NCI-H69 (cell line): ENCODE measurements at regions not wholly inside any gene's neighbourhood (a gene's known extent, or its start where the extent isn't known, plus 50 kb on each side); places are given as distances from the start of the nearest gene placed in this dataset.

Experiments
- DNase-seq: peaks from one replicate; lab custom pipeline; 2025; lab: John Stamatoyannopoulos, UW

DNA sequence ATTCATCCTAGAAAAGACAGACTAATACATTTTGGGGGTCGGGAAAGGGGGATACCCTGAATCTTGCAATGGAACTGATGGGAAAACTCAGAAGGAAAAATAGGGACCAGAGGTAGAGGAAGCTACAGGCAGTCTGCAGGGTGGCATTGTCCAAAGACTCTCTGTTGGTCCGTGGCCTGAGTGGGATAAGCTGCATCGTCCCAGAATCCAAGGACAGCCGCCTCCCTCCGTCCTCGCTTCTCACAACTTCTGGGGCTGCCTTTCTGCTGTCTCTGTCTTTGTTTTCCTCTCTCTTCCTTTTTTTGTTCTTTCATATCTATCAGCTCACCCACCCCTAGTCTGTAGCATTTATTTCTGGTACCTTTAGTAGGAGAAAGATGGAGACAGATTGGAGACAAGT is 1052.6 kb upstream of the RBFOX1 start:
- DNase-seq: no peak

DNA sequence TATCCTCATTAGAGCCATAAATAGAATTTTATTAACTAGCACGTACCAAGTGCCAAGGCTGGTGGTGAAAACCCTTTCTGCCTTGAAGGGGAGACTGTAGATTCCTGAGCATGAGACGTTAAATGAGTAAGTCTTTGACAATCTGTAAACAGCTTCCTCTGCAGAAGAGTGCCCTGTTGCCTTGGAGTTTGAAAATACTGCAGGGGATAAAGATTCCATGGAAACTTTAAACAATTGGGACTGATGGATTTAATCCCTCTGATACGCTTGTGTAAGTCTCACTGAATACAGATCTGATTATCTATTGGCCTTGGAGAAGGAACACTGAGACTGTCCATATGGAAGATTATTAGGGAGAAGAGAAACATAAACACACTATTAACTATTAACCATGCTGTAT is 1053.4 kb upstream of the RBFOX1 start:
- no peak for DNase-seq

DNA sequence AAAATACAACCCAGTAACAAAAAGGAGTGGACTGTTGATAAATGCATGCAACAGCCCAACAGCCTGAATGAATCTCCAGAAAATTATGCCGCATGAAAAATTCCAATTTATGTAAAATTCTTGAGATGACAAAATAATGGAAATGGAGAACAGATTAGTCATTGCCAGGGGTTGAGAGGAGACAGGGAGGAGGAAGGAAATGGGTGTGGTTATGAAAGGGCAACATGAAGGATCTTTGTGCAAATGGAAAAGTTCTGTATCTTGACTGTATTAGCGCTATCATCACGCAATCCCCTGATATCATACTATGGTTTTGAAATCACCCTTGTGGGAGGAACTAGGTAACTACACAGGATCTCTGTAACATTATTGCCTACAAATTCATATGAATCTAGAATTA is 1058.3 kb upstream of the RBFOX1 start:
- DNase-seq: no peak

DNA sequence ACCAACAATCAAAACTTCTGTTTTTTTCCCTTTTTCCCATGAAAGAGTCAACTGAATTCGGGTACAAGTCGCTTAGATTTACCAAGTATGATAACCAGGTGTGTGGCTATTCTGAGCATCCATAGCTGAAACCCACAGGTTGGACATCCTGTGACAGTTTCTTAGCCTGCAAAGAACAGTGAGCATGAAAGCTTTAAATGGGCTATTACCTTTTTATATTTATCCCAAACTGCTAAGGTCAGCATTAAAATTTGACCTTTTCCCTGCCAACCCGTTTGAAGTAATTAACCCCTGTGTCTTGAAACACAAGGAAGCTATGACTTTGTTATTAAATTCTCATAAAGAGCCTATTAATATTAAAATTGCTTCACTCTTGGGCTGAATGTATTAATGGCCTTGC is 1065.0 kb upstream of the RBFOX1 start:
- no peak for DNase-seq

DNA sequence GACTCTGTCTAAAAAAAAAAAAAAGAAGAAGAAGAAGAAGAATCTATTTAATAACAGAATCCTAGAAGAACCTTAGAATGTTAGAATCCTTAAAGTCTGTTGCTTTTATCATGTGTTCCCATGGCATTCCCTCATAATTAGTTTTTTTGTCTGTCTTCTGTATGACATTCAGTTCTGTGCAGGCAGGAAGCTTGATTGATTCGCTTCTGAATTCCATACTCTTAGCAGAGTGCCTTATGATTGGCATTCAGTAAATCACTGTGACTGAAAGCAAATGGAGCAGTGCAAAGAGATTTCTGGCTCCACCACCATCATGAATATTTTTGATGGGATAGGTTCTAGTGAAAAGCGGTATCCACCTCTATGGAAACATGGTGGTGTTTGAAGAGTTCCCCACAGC is 1065.9 kb upstream of the RBFOX1 start:
- DNase-seq: no peak

DNA sequence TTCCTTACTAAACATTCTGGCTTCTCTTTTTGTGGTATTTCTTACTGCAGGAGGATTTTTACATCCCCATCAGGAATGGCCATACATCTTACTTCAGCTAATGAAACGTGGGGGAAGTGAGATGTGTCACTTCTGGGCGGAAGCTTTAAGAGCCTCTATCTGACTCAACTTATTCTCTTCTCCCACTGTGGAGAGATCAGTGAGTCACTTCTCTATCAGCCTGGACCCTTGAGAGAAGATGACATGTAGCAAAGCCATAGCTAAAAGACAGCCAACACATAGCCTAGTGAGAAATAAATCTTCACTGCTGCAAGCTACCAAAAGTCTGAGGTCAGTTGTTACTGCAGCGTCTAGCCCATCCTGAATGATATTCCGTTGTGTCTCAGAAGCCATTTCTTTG is 1066.7 kb upstream of the RBFOX1 start:
- DNase-seq: no peak

DNA sequence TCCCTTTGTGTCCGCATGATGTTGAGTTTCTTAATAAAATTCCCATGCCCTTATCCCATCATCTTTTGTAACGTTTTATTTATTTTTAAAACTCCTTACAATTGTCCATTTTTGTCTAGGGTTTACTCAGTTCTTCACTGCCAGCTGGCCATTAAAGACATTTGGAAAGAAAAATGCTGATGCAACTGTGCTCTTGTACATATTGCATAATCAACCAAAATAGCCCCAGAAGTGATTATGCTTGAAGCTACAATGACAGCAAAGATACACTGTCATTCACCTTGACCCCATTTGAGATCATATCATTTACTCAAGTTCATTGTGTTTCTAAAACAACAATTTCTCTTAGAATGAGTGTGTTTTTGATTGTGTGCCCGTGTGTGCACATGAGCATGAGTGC is 1074.6 kb upstream of the RBFOX1 start:
- no peak for DNase-seq

DNA sequence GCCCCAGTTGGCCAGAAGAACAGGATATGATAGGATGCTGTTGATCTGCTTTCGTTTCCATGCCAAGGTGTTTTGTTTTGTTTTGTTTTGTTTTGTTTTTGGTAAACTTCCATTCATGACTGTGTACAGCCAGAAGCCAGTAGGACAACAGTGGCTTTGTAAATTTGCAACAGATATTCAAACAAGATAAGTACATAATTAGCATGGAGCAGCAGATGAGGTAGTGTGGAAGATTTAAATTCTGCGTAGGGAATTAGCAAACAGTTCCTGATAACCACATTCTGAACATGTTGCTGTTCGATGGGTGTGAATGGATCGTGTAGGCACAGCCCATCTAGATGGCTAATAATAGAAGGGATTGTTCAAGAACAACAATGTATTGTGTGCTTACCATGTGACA is 1080.1 kb upstream of the RBFOX1 start:
- DNase-seq: no peak

DNA sequence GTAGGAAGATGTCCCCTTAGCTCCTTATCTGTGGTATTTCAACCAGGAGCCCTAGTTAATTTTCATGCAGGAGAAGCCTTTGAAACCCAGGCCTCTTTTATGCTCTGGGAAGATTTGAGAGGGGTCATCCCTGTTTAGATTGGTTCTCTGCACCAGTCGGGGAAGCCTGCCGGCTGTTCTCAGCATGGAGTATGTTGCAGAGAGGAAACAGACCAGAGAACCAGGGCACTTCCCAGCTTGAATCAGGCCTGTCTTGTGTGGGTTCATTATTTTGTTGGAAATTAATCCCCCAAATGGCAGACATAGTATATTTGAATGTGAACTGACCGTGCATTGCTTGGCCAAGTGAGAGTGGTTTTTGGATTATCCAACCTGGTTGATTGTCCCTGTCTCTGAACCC is 1082.1 kb upstream of the RBFOX1 start:
- DNase-seq: no peak

DNA sequence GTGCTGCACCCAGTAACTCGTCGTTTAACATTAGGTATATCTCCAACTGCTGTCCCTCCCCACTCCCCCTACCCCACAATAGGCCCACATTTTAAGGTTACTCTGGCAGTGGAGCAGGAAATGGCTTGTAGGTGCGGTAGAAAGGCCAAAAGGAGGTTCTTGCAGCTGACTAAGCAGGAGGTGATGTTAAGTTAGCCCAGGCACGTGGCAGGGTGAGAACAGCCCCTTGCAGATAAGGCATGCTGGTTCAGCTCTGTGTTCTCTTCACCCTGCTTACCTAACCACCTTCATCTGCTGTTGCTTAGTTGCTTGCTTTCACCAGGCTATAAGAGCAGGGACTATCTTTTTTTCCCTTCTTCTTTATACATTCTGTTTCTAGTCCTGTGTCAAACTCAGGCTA is 1082.8 kb upstream of the RBFOX1 start:
- DNase-seq: no peak

DNA sequence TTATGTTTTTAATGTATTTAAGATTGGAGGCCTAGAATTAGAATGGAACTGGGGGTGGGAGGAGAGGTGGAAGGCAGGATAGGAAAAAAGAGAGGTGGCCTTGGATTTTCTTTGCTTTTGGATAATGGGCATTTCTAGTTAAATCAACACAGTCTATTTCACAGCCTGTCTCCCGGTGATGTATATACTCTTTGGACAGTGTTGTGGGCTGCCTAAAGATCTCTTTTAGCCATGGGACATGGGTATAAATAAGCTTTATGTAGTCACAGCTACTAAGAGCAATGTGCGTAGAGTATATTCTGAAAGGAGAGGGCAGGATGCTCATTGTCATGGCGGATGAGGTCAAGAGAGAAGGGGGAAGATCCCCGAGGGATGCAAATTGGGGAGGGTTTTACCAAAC is 1084.4 kb upstream of the RBFOX1 start:
- DNase-seq: no peak

DNA sequence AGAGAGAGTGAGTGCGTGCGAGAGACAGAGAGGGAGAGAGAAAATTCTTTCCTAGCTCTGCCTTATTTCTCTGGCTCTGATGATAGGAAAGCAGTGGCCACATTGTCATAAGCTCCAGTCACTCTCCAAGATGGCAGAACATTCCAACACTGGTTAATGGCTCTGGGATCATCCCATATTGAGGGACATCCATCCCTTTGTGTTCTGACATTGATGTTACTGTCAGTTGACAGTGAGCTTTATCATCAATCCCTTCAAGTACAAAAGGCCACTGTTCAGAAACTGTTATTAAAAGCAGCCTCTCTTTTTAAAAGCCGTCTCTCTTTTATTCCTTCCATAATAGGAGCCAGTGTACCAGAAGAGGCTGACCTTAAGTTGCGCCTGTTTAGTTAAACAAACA is 1084.9 kb upstream of the RBFOX1 start:
- DNase-seq: no peak

DNA sequence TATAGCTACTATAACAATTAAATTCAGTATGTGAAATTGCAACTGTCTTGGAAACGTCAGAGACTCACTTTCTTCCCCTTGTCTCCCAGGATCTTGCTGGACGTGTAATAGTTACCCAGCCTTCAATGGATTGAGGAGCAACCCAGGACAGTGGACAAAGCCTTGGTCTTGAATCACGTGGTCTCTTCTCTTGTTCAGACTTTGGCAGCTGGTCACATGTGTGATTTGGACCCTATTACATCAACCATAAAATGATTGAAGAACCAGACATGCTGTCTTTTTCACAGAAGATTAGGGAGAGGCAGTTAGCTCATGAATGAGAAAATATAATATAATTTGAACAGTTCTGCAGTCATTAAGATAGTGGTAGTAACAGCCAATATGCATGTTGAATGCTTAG is 1085.5 kb upstream of the RBFOX1 start:
- DNase-seq: no peak

DNA sequence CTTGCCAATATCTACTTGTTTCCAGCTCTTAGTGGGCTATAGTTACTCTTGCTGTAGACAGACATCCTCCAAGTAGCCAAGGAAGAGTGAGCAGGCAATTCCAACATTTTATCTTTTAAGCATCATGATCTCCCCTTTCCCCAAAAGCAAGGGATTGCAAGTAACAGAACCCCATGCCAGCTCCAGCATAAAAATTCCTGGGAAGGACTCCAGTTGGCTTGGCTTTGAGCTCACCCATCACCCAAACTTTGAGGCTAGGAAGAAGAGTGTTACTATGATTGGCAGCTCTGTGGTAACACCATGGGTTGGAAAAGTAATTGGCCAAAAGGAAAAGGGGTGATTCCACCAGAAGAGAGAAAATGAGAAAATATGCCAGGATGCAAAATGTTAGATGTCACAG is 1086.4 kb upstream of the RBFOX1 start:
- no peak for DNase-seq

DNA sequence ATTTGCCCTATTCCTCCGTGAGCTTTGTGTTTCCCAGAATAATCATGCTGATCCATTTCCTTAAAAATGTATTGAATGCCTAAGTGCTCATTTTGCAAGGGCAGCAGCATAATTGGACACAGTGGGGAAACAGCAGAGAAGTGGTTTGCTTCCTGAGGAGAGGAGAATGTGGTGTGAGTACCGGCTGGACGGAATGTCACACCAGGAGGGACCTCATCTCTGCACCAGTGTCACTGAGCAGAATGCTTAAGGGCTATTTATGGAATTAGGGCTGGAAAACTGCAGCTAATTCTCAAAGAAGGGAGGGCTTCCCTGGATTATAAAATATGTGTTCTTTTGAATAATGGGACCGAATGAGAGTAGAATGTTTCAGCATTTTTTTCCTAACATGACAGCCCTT is 1100.6 kb upstream of the RBFOX1 start:
- DNase-seq: no peak

DNA sequence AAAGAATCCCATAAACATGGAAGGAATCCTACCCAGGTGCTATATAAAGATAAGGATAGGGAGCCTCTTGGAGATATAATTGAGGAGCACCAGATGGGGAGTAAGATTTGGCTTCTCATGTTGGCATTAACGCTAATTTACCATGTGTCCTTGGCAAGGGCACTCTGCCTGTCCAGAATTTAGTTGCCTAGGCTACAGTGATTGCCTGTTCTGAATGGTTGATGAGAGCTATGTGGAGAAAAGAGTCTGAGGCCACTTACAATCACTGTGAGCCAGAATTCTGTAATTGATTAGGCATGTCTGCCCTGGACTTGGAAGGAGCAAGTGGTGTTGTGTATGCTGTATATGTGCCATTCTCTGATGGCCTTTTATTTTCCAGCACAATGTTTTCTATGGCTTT is 1101.2 kb upstream of the RBFOX1 start:
- no peak for DNase-seq

DNA sequence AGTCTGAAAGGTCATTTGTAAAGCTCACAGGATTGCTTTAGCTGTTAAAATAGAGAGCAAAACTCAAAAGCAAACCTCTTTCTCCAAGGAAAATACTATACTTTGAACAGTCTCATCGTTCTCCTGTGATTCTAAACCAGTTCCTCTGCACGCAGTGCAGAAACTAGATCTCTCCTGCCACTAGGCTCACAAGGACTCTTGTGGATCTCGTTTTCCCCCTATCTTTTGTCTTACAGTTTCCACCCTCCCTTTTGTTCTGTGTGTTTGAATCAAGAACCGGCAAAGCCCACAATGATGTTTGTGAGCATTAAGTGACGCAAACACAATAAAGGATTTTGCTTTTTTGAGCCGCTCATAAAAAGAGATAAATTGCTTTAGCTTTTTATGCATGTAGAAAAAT is 1103.5 kb upstream of the RBFOX1 start:
- no peak for DNase-seq

DNA sequence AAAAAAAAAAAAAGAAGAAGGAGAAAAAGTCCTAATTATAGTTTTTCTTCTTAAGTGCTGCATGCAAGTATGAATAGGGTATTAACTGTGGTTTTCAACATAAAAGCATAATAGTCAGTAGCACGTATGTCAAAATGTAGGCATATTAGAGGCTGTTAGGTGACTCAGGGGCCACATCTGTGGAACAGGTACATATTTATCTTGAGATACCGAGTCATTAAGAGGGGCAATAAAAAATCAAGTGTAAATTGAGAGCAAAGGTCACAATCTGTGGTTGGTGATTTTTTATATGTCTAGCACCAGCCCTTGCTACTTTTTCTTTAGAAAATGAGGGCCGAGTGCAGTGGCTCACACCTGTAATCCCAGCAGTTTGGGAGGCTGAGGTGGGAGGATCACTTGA is 1113.8 kb upstream of the RBFOX1 start:
- no peak for DNase-seq

DNA sequence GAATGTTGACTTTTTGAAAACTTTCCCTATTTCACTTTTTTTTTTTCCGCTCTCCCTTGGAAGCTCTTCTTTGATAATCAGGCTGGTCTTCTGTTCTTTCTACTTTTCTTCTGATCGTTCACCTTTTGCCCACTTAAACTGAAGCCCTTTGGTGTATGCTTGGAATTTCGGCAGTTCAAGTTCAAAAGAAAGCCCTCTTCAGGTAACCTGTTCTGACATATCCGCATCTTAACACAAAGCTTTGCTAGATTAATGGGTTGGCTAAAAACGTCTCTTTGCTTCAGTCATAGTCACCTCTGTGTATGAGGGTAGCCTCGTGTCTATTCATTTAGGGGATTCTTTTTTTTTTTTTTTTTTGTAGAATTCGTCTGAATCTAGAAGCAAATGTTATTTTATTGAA is 1115.8 kb upstream of the RBFOX1 start:
- DNase-seq: no peak

DNA sequence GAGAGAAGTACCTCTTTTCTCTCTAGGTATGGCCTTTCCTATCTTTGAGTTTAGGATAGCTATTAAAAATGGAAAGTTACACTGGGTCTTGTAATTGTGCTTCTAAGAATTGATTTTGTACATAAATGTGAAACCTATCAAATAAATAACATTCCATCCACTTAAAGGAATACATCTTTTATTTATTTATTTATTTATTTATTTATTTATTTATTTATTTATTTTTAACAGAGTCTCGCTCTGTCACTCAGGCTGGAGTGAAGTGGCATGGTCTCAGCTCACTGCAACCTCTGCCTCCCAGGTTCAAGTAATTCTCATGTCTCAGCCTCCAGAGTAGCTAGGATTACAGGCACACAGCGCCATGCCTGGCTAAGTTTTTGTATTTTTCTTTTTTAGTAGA is 1114.0 kb upstream of the EEF2KMT start:
- no peak for DNase-seq

DNA sequence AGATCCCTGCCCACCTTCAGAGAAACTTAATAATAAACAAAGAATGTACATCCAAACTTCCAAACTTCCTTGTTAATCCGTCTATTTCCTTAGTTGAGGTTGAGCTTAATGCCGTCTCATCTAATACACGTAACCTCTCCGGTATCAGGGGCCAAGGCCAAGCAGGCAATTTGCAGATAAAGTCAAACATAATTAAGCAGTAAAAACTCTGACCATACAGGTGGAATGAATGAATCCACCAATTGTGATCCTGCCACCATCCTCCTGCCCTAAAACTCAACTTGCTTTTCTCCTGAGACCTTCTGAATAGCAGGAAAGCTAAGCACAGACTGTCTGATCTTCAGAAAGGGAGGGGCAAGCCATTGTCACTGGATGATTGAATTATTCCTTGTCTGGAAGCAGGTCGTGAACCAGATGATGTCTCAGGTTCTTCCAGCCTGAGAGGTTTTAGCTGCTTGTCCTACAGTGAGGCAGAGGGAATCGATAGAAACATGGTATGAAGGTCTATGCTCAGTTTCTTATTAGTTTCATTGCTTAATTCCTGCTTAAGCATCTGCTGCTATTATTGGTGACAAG is 1111.8 kb upstream of the EEF2KMT start:
- no peak for DNase-seq

DNA sequence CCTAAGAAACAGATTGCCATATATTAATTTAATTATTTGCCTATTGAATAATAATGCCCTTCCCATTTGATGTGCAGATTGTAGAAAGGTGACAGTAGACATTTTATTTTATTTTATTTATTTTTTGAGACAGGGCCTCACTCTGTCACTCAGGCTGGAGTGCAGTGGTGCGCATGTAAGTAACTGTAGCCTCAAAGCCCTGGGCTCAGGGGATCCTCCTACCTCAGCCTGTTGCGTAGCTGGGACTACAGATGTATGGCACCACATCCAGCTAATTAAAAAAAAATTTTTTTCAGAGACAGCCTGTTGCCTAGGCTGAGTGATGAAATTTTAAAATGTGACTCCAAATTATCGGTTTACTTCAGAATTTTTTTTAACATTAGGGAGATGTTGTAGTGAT is 1110.0 kb upstream of the EEF2KMT start:
- no peak for DNase-seq

DNA sequence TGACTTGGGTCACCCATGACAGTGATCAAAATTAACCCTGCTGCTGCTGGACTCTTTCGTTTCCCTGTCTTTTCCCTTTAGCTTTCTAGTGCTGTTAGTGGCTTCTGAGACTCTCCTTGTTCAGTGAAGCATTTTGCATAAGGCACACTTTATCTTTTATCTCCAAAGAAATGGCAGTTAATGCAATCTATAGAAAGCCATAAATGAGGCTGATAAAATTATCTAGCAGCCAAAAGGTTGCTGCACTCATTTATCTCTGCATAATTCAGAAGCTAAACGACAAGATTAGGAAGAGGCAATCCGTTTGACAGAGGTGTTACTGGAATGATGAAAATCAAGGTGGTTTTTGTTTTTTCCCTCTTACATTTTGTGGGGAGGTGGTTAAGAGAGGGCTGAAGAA is 1109.5 kb upstream of the EEF2KMT start:
- DNase-seq: no peak

DNA sequence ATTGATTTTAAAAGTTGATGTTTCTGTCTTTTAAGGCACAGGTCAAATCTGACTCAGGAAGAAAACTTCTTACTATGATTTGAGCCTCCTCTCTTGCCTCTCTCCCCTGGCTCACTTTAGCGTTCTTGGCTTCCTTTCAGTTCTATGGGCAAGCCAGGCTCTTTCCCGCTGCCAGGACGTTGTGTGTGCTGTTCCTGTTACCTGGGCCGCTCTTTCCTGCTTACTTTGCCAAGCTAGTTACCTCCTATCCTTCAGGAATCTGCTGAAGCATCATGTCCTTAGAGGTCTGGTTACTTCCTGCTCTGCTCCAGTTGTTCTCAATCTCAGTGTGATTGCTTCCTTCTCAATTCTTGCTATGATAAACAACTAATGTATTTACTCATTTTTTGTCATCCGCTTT is 1108.5 kb upstream of the EEF2KMT start:
- DNase-seq: no peak

DNA sequence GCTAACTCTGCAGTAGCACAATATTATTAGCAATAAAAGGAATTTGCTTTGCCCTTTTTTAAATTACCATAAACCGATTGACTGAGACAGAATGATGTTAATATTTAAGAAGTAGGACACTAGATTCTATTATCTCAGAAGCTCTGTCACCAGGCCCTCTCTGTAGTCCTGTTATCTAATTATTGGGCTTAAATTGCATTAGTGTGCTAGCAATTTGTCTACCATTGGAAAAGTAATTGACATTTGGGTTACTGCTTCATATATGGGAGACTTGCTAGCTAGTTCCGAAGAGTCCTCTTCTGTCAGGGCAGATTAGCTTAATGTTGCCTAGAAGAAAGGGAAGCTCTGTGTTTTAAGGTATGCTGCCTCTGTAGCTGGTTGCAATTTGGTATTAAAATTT is 1107.3 kb upstream of the EEF2KMT start:
- DNase-seq: no peak
